Epithelial cell of esophagus (primary cell): ENCODE measurements at regions not wholly inside any gene's neighbourhood (a gene's known extent, or its start where the extent isn't known, plus 50 kb on each side); places are given as distances from the start of the nearest gene placed in this dataset.

Experiments
- DNase-seq: peaks from one replicate; pipeline ENCODE4 v3.0.0; 2010; ENCODE audit warnings: low read depth
- H3K4me3 ChIP-seq: 2 replicates; pipeline ENCODE4 v1.5.1; 2011; ENCODE audit warnings: mild to moderate bottlenecking, low read length, control low read depth
- CTCF ChIP-seq: IDR thresholded peaks from 2 replicates; pipeline ENCODE4 v1.5.1; 2011; ENCODE audit warnings: low read depth, mild to moderate bottlenecking, low read length, control low read depth, inconsistent platforms; ENCODE audit not compliant: insufficient read depth; ENCODE audit errors: missing control alignments

- DNase-seq, result no peak
- no peak overlapping the region for H3K4me3 ChIP-seq
- TF ChIP-seq CTCF, result no peak
Observed at GRCh38 chr18:68505178-68505574, 209.7 kb downstream of the TMX3 start.

- no peak for TF ChIP-seq CTCF
- no peak overlapping the region for H3K4me3 ChIP-seq
Observed at GRCh38 chr18:68504441-68505177, 210.3 kb downstream of the TMX3 start.

GRCh38 chr18:68500556-68500955, 214.4 kb downstream of the TMX3 start:
- DNase-seq, result no peak
- no peak overlapping the region for H3K4me3 ChIP-seq
- TF ChIP-seq CTCF, result no peak

More at GRCh38 chr18:68504441-68505177, 210.3 kb downstream of the TMX3 start:
- DNase-seq, result no peak

GRCh38 chr18:68499141-68499540, 215.8 kb downstream of the TMX3 start:
- H3K4me3 ChIP-seq, result no peak overlapping the region
- no peak for DNase-seq
- no peak for TF ChIP-seq CTCF

- DNase-seq, result no peak
- no peak for TF ChIP-seq CTCF
- no peak overlapping the region for H3K4me3 ChIP-seq
Observed at GRCh38 chr18:68498636-68499035, 216.3 kb downstream of the TMX3 start.

GRCh38 chr18:68498185-68498584, 216.7 kb downstream of the TMX3 start:
- no peak overlapping the region for H3K4me3 ChIP-seq
- no peak for DNase-seq
- no peak for TF ChIP-seq CTCF
